WTC11 (cell line): ENCODE measurements at regions not wholly inside any gene's neighbourhood (a gene's known extent, or its start where the extent isn't known, plus 50 kb on each side); places are given as distances from the start of the nearest gene placed in this dataset.

ENCODE experiments used
- ATAC-seq: fragments of 200-7000 bp; cut with Tn5 transposase; 2 replicates; pipeline ENCODE4 v1.10.0; 2021; ENCODE audit warnings: mild to moderate bottlenecking, moderate library complexity
- CTCF ChIA-PET: fragments of 300-600 bp; sonication (Branson Sonifier 250); formaldehyde crosslinking; loops from one replicate; lab custom pipeline; 2021; ENCODE audit warnings: antibody characterized with exemption; lab: Charles Lee
- POLR2A ChIA-PET: fragments of 350-600 bp; sonication (Branson Sonifier 250); formaldehyde crosslinking; loops from one replicate; lab custom pipeline; 2021; ENCODE audit warnings: antibody characterized with exemption; lab: Charles Lee
- DNase-seq: peaks from one replicate; pipeline ENCODE4 v3.0.0; 2021; ENCODE audit warnings: low spot score
- H3K27ac Mint-ChIP-seq: 2 replicates; pipeline ENCODE4 v1.8.0; 2021; ENCODE audit warnings: mixed read lengths
- H3K27me3 Mint-ChIP-seq: 2 replicates; pipeline ENCODE4 v1.8.0; 2021; ENCODE audit warnings: low read depth, mild to moderate bottlenecking, moderate library complexity, mixed read lengths
- H3K36me3 Mint-ChIP-seq: 2 replicates; pipeline ENCODE4 v1.8.0; 2021; ENCODE audit warnings: mixed read lengths
- H3K4me1 Mint-ChIP-seq: 2 replicates; pipeline ENCODE4 v1.8.0; 2022; ENCODE audit warnings: mixed read lengths
- H3K4me3 Mint-ChIP-seq: 2 replicates; pipeline ENCODE4 v1.8.0; 2021; ENCODE audit warnings: mild to moderate bottlenecking, moderate library complexity, mixed read lengths
- H3K9me3 Mint-ChIP-seq: 2 replicates; pipeline ENCODE4 v1.8.0; 2021; ENCODE audit warnings: mixed read lengths
- ATF1 ChIP-seq: sonication (generic); formaldehyde crosslinking; IDR thresholded peaks from 2 replicates; pipeline ENCODE4 v1.8.1; 2023; ENCODE audit warnings: mild to moderate bottlenecking, moderate library complexity, missing genetic modification reagents
- CBFB ChIP-seq: sonication (generic); formaldehyde crosslinking; IDR thresholded peaks from 2 replicates; pipeline ENCODE4 v1.8.1; 2022; ENCODE audit warnings: mild to moderate bottlenecking, low read depth, missing genetic modification reagents
- ELF4 ChIP-seq: sonication (generic); formaldehyde crosslinking; IDR thresholded peaks from 2 replicates; pipeline ENCODE4 v1.8.1; 2022; ENCODE audit warnings: low read depth, mild to moderate bottlenecking, moderate library complexity, missing genetic modification reagents
- EMX1 ChIP-seq: fragments of 250-450 bp; sonication (Bioruptor Pico); IDR thresholded peaks from 2 replicates; pipeline ENCODE4 v1.8.0; 2021; ENCODE audit warnings: mild to moderate bottlenecking
- GTF2I ChIP-seq: fragments of 250-450 bp; sonication (Bioruptor Pico); conservative IDR thresholded peaks from 2 replicates; pipeline ENCODE4 v1.4.0; 2021; ENCODE audit warnings: mild to moderate bottlenecking
- IRF2 ChIP-seq: sonication (generic); formaldehyde crosslinking; IDR thresholded peaks from 2 replicates; pipeline ENCODE4 v1.8.0; 2022; ENCODE audit warnings: low read depth, missing genetic modification reagents, borderline replicate concordance
- JUN ChIP-seq: sonication (generic); formaldehyde crosslinking; IDR thresholded peaks from 2 replicates; pipeline ENCODE4 v1.8.0; 2023; ENCODE audit warnings: mild to moderate bottlenecking, missing genetic modification reagents
- MXD4 ChIP-seq: fragments of 250-450 bp; sonication (Bioruptor Pico); IDR thresholded peaks from 2 replicates; pipeline ENCODE4 v1.8.0; 2021; ENCODE audit warnings: mild to moderate bottlenecking, moderate library complexity, borderline replicate concordance
- MYBL2 ChIP-seq: sonication (generic); formaldehyde crosslinking; IDR thresholded peaks from 2 replicates; pipeline ENCODE4 v1.8.1; 2023; ENCODE audit warnings: mild to moderate bottlenecking, moderate library complexity, missing genetic modification reagents
- NFE2L1 ChIP-seq: sonication (generic); formaldehyde crosslinking; IDR thresholded peaks from 2 replicates; pipeline ENCODE4 v1.8.1; 2023; ENCODE audit warnings: missing genetic modification reagents
- NR1H2 ChIP-seq: sonication (generic); formaldehyde crosslinking; IDR thresholded peaks from 2 replicates; pipeline ENCODE4 v1.9.0; 2021; ENCODE audit warnings: mild to moderate bottlenecking, moderate library complexity, missing genetic modification reagents
- NR2C2 ChIP-seq: sonication (generic); formaldehyde crosslinking; IDR thresholded peaks from 2 replicates; pipeline ENCODE4 v1.8.0; 2022; ENCODE audit warnings: mild to moderate bottlenecking, missing genetic modification reagents
- OVOL2 ChIP-seq: fragments of 250-450 bp; sonication (Bioruptor Pico); IDR thresholded peaks from 2 replicates; pipeline ENCODE4 v1.9.0; 2021; ENCODE audit warnings: mild to moderate bottlenecking, borderline replicate concordance
- PRRX2 ChIP-seq: fragments of 250-450 bp; sonication (Bioruptor Pico); IDR thresholded peaks from 2 replicates; pipeline ENCODE4 v1.8.0; 2021; ENCODE audit warnings: mild to moderate bottlenecking
- RORB ChIP-seq: fragments of 250-450 bp; sonication (Bioruptor Pico); IDR thresholded peaks from 2 replicates; pipeline ENCODE4 v1.9.0; 2021; ENCODE audit warnings: mild to moderate bottlenecking
- SMAD4 ChIP-seq: sonication (generic); formaldehyde crosslinking; IDR thresholded peaks from 2 replicates; pipeline ENCODE4 v1.8.0; 2022; ENCODE audit warnings: mild to moderate bottlenecking, missing genetic modification reagents
- TCF7 ChIP-seq: sonication (generic); formaldehyde crosslinking; IDR thresholded peaks from 2 replicates; pipeline ENCODE4 v1.8.0; 2022; ENCODE audit warnings: mild to moderate bottlenecking, low read depth, missing genetic modification reagents, moderate library complexity
- TP53 ChIP-seq: sonication (generic); formaldehyde crosslinking; IDR thresholded peaks from 2 replicates; pipeline ENCODE4 v1.8.1; 2023; ENCODE audit warnings: mild to moderate bottlenecking, missing genetic modification reagents
- ZNF317 ChIP-seq: sonication (generic); formaldehyde crosslinking; IDR thresholded peaks from 2 replicates; pipeline ENCODE4 v1.8.1; 2023; ENCODE audit warnings: low read depth, mild to moderate bottlenecking, moderate library complexity, missing genetic modification reagents, borderline replicate concordance
- ZNF423 ChIP-seq: fragments of 250-450 bp; sonication (Bioruptor Pico); IDR thresholded peaks from 2 replicates; pipeline ENCODE4 v2.1.2; 2022; ENCODE audit warnings: mild to moderate bottlenecking, moderate library complexity
- ZNF671 ChIP-seq: fragments of 250-450 bp; sonication (Bioruptor Pico); IDR thresholded peaks from 2 replicates; pipeline ENCODE4 v1.8.0; 2021; ENCODE audit warnings: mild to moderate bottlenecking
- TF ChIP-seq, protein P1 (sequence below): sonication (generic); formaldehyde crosslinking; IDR thresholded peaks from 2 replicates; pipeline ENCODE4 v1.8.1; 2022; ENCODE audit warnings: low read depth, mild to moderate bottlenecking, moderate library complexity, missing genetic modification reagents, borderline replicate concordance
- TF ChIP-seq, protein P2 (sequence below): sonication (generic); formaldehyde crosslinking; IDR thresholded peaks from 2 replicates; pipeline ENCODE4 v1.8.1; 2023; ENCODE audit warnings: mild to moderate bottlenecking, missing genetic modification reagents
- TF ChIP-seq, protein P3 (sequence below): fragments of 250-450 bp; sonication (Bioruptor Pico); IDR thresholded peaks from 2 replicates; pipeline ENCODE4 v1.8.0; 2021; ENCODE audit warnings: mild to moderate bottlenecking
- TF ChIP-seq, protein P4 (sequence below): sonication (generic); formaldehyde crosslinking; conservative IDR thresholded peaks from 2 replicates; pipeline ENCODE4 v1.8.1; 2022; ENCODE audit warnings: mild to moderate bottlenecking, missing genetic modification reagents

DNA sequence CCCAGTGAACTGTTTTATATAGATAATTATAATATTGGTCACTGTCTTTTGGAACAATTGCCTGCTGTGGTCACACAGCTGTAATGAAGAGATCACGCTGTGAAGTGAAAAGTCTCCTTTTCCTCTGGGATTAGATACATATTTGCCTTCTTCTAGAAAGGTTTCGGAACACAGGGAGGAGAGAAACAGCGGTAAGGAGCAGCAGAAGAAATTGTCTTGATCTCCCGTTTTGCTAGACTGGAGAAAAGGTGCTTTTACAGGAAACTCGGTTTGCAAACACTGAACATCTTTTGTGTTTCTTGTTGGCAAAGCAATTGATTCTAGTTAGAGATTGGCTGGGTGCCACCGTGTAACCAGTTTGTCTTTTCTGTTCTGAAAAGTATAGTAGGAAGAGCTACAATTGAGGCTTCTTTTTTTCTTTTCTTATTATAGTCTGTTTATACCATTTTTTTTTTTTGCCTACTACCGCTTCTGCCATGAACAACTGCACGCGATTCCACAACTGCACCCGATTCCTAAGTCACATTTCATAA lies 404.1 kb upstream of the ID4 start:
- CTCF ChIA-PET, result interaction anchor here (0.6 to 1.2 kb wide), 5 partner anchors 8 to 408 kb away, joined by 3 to 5 read pairs (median 3); no protein-coding TSS in a partner anchor
- H3K36me3 Mint-ChIP-seq, result no peaks in the 10 kb centered on the region
- TF ChIP-seq TP53 (no peak), RORB (CRISPR knock-in tag) (no peak), GTF2I (no peak), PRRX2 (CRISPR knock-in tag) (no peak), IRF2 (CRISPR knock-in tag) (no peak), NR2C2 (CRISPR knock-in tag) (no peak), TCF7 (CRISPR knock-in tag) (no peak)
- TF ChIP-seq, all 79 proteins: peak for 0
- Mint-ChIP-seq H3K4me3 (no peak overlapping the region), H3K27ac (no peak overlapping the region), H3K4me1 (peaks cover 5% of the 10 kb centered on the region; the same call in 1 of the 2 replicates), H3K9me3 (peaks cover 6% of the 10 kb centered on the region), H3K27me3 (no peaks in the 10 kb centered on the region; the same call in 1 of the 2 replicates)
- ATAC-seq (no peak), DNase-seq (no peak)
- POLR2A ChIA-PET, result interaction anchor here (1.0 kb wide), 1 partner anchor 258 kb away, joined by 3 read pairs; no protein-coding TSS in a partner anchor

DNA sequence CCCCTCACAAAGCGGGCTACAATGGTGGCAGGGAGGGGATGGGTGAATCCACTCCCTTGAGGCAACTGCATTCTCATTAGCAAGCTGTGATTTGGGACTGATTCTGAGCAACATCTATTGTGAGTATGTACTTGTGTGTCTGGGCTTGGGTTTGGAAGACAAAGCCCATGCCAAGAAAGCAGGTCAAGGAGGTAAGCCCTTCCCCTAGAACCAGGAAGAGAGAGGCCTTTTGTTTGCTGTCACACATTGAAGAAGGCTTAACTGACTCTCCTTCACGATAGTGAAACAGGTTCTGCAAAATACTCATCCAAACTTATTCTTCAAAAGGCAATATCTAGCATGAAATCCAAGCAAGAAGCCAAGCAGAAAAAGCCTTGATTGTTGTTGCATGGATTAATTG lies 403.1 kb upstream of the ID4 start:
- no peak; the same call in 1 of the 2 replicates for ATAC-seq
- no peak overlapping the region for H3K4me3 Mint-ChIP-seq
- H3K27me3 Mint-ChIP-seq, result no peaks in the 10 kb centered on the region; the same call in 1 of the 2 replicates
- H3K36me3 Mint-ChIP-seq, result no peaks in the 10 kb centered on the region
- no peak for TF ChIP-seq ZNF423 (CRISPR knock-in tag)
- TF ChIP-seq JUN (CRISPR knock-in tag), result no peak
- TF ChIP-seq, protein P1, sequence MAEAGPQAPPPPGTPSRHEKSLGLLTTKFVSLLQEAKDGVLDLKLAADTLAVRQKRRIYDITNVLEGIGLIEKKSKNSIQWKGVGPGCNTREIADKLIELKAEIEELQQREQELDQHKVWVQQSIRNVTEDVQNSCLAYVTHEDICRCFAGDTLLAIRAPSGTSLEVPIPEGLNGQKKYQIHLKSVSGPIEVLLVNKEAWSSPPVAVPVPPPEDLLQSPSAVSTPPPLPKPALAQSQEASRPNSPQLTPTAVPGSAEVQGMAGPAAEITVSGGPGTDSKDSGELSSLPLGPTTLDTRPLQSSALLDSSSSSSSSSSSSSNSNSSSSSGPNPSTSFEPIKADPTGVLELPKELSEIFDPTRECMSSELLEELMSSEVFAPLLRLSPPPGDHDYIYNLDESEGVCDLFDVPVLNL (CRISPR knock-in tag), result no peak
- TF ChIP-seq ATF1, result no peak
- TF ChIP-seq, protein P2, sequence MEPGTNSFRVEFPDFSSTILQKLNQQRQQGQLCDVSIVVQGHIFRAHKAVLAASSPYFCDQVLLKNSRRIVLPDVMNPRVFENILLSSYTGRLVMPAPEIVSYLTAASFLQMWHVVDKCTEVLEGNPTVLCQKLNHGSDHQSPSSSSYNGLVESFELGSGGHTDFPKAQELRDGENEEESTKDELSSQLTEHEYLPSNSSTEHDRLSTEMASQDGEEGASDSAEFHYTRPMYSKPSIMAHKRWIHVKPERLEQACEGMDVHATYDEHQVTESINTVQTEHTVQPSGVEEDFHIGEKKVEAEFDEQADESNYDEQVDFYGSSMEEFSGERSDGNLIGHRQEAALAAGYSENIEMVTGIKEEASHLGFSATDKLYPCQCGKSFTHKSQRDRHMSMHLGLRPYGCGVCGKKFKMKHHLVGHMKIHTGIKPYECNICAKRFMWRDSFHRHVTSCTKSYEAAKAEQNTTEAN (CRISPR knock-in tag), result no peak
- TF ChIP-seq, protein P3, sequence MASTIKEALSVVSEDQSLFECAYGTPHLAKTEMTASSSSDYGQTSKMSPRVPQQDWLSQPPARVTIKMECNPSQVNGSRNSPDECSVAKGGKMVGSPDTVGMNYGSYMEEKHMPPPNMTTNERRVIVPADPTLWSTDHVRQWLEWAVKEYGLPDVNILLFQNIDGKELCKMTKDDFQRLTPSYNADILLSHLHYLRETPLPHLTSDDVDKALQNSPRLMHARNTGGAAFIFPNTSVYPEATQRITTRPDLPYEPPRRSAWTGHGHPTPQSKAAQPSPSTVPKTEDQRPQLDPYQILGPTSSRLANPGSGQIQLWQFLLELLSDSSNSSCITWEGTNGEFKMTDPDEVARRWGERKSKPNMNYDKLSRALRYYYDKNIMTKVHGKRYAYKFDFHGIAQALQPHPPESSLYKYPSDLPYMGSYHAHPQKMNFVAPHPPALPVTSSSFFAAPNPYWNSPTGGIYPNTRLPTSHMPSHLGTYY (CRISPR knock-in tag), result no peak
- TF ChIP-seq NFE2L1, result no peak
- no peak for TF ChIP-seq RORB (CRISPR knock-in tag)
- no peak for TF ChIP-seq NR1H2 (CRISPR knock-in tag)
- TF ChIP-seq ZNF317 (CRISPR knock-in tag), result no peak
- TF ChIP-seq SMAD4 (CRISPR knock-in tag), result no peak
- TF ChIP-seq OVOL2, result no peak
- no peak for TF ChIP-seq CBFB
- no peak for TF ChIP-seq EMX1
- no peak for TF ChIP-seq MYBL2 (CRISPR knock-in tag)
- TF ChIP-seq, protein P4, sequence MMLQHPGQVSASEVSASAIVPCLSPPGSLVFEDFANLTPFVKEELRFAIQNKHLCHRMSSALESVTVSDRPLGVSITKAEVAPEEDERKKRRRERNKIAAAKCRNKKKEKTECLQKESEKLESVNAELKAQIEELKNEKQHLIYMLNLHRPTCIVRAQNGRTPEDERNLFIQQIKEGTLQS, result no peak
- no peak for TF ChIP-seq MXD4 (CRISPR knock-in tag)
- no peak for TF ChIP-seq ZNF671
- TF ChIP-seq ELF4 (CRISPR knock-in tag), result no peak
- H3K4me1 Mint-ChIP-seq, result peaks cover 5% of the 10 kb centered on the region; the same call in 1 of the 2 replicates
- ChIA-PET POLR2A (no interaction called here), CTCF (no interaction called here)
- no peak for DNase-seq
- H3K9me3 Mint-ChIP-seq, result peaks cover 6% of the 10 kb centered on the region
- no peak overlapping the region for H3K27ac Mint-ChIP-seq
